ENCODE measurements at regions not wholly inside any gene's neighbourhood (a gene's known extent, or its start where the extent isn't known, plus 50 kb on each side); places are given as distances from the start of the nearest gene placed in this dataset.
A peak's percentile ranks its signal among the peaks of the same experiment; 100 is the strongest.

- DNase-seq (ENCODE audit: low read depth in 2 of 2): peak in 1 of 2 donors; percentile 25
Observed at GRCh38 chr17:36728030-36728991, 126.9 kb downstream of the MRM1 start.

GRCh38 chr17:36730095-36730808 lies 128.9 kb downstream of the MRM1 start:
- DNase-seq (ENCODE audit: low read depth in 2 of 2): no peak

- DNase-seq (ENCODE audit: low read depth in 2 of 2): no peak
Observed at GRCh38 chr17:36730857-36731490, 129.6 kb downstream of the MRM1 start.

GRCh38 chr17:36731811-36732210 lies 130.4 kb downstream of the MRM1 start:
- no peak for DNase-seq (ENCODE audit: low read depth in 2 of 2)

- DNase-seq (ENCODE audit: low read depth in 2 of 2): no peak
Observed at GRCh38 chr17:36732351-36732750, 131.0 kb downstream of the MRM1 start.

GRCh38 chr17:36736201-36737156 lies 135.1 kb downstream of the MRM1 start:
- no peak for DNase-seq (ENCODE audit: low read depth in 2 of 2)

- DNase-seq (ENCODE audit: low read depth in 2 of 2): no peak
Observed at GRCh38 chr17:36739208-36739607, 137.8 kb downstream of the MRM1 start.

GRCh38 chr17:36740157-36740556 lies 138.8 kb downstream of the MRM1 start:
- no peak for DNase-seq (ENCODE audit: low read depth in 2 of 2)

GRCh38 chr17:36741019-36741902 lies 139.9 kb downstream of the MRM1 start:
- DNase-seq (ENCODE audit: low read depth in 2 of 2): no peak

- DNase-seq (ENCODE audit: low read depth in 2 of 2): no peak
Observed at GRCh38 chr17:36742267-36743000, 141.1 kb downstream of the MRM1 start.

- DNase-seq (ENCODE audit: low read depth in 2 of 2): no peak
Observed at GRCh38 chr17:36743130-36743529, 141.7 kb downstream of the MRM1 start.

GRCh38 chr17:36746381-36747053 lies 145.1 kb downstream of the MRM1 start:
- no peak for DNase-seq (ENCODE audit: low read depth in 2 of 2)

- no peak for DNase-seq (ENCODE audit: low read depth in 2 of 2)
Observed at GRCh38 chr17:36747861-36748260, 146.5 kb downstream of the MRM1 start.

GRCh38 chr17:36748272-36748671 lies 146.9 kb downstream of the MRM1 start:
- no peak for DNase-seq (ENCODE audit: low read depth in 2 of 2)

GRCh38 chr17:36749493-36749892 lies 148.1 kb downstream of the MRM1 start:
- DNase-seq (ENCODE audit: low read depth in 2 of 2): no peak

- DNase-seq (ENCODE audit: low read depth in 2 of 2): no peak
Observed at GRCh38 chr17:36750316-36750885, 149.0 kb downstream of the MRM1 start.

GRCh38 chr17:36752096-36752888 lies 150.9 kb downstream of the MRM1 start:
- DNase-seq (ENCODE audit: low read depth in 2 of 2): no peak

- peak; percentile 15 to 33 for DNase-seq (ENCODE audit: low read depth in 2 of 2)
Observed at GRCh38 chr17:36755586-36755985, 154.2 kb downstream of the MRM1 start.
